ENCODE measurements at regions not wholly inside any gene's neighbourhood (a gene's known extent, or its start where the extent isn't known, plus 50 kb on each side); places are given as distances from the start of the nearest gene placed in this dataset.

DNA sequence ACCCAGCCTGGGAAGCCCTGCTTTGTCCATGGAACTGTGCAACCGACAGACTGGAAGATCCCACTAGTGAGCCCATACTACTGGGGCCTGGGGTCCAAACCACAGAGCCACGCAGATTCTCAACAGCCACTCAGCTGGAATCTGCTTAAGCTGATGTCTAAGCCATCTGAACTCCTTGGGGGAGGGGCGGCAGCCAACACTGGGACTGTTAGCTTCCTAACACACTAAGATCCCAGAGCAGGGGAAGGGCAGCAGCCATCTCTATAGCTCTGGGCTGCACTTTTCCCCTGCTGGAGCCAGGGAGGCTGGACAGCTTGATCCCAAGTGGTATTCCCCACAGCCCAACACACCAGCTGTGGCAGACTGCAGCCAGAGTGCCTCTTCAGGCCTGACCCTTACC is 118.3 kb downstream of the RPRM start:
- Histone ChIP-seq H3K36me3 (no peaks in the 10 kb centered on the region), H3K9me3 (peaks cover 0 to 11% of the 10 kb centered on the region in 2 donors), H3K4me3 (no peak overlapping the region), H3K4me1 (no peaks in the 10 kb centered on the region), H3K27me3 (no peaks in the 10 kb centered on the region), H3K27ac (no peak overlapping the region)
- TF ChIP-seq, protein P1, sequence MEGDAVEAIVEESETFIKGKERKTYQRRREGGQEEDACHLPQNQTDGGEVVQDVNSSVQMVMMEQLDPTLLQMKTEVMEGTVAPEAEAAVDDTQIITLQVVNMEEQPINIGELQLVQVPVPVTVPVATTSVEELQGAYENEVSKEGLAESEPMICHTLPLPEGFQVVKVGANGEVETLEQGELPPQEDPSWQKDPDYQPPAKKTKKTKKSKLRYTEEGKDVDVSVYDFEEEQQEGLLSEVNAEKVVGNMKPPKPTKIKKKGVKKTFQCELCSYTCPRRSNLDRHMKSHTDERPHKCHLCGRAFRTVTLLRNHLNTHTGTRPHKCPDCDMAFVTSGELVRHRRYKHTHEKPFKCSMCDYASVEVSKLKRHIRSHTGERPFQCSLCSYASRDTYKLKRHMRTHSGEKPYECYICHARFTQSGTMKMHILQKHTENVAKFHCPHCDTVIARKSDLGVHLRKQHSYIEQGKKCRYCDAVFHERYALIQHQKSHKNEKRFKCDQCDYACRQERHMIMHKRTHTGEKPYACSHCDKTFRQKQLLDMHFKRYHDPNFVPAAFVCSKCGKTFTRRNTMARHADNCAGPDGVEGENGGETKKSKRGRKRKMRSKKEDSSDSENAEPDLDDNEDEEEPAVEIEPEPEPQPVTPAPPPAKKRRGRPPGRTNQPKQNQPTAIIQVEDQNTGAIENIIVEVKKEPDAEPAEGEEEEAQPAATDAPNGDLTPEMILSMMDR (IDR thresholded peaks at IDR 0.05), result no peak
- no peak for ATAC-seq
- DNase-seq, result no peak
- intact Hi-C loops (cut with DNase I), result no loop called here

DNA sequence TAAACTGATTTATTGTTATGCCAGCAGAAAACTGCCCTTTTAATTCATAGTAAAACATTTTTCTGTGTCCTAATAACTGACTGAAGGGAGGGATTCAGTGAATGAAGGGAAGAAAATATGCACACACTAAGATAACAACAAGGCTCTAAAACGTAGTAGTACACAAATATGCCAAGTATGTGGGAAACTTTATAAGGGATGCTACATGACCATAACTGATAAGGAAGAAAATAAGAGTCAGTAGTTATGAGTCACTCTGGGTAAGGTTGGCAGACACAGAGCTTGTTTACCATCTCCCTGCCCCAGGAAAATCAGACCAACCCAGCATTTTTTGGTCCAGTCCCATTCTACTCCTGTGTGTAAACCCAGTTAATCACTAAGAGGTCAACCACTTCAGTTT is 124.2 kb downstream of the RPRM start:
- intact Hi-C loops (cut with DNase I), result no loop called here
- ATAC-seq, result no peak
- Histone ChIP-seq H3K4me1 (no peaks in the 10 kb centered on the region), H3K36me3 (no peaks in the 10 kb centered on the region), H3K9me3 (peaks cover 0 to 4% of the 10 kb centered on the region in 2 donors), H3K4me3 (no peak overlapping the region), H3K27ac (no peak overlapping the region), H3K27me3 (no peaks in the 10 kb centered on the region)
- TF ChIP-seq, protein P1 (IDR thresholded peaks at IDR 0.05), result no peak
- DNase-seq, result no peak

DNA sequence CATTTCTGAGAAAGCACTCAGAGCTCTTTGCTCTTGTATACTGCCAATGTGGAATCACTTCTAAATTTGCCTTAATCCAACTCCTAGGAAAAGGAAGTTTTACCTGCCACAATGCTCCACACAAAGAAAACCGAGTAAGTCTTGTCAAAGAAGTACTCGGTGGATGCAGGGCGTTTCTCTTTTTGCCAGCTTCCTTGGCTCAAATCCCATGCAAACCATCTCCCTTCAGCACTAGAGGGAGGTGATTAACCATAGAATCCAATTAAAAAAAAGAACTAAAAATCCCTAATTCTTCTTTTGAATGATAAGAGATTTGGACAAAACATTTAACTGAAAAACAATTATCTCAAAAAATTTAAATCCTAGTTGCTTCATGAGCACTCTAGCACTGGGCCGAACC is 129.0 kb downstream of the RPRM start:
- H3K9me3 ChIP-seq, result peaks cover 0 to 4% of the 10 kb centered on the region in 2 donors
- no peaks in the 10 kb centered on the region for H3K36me3 ChIP-seq
- no peak for DNase-seq
- no peaks in the 10 kb centered on the region for H3K27me3 ChIP-seq
- no peaks in the 10 kb centered on the region for H3K4me1 ChIP-seq
- no peak overlapping the region for H3K27ac ChIP-seq
- ATAC-seq, result no peak
- no peak overlapping the region for H3K4me3 ChIP-seq
- TF ChIP-seq, protein P1 (IDR thresholded peaks at IDR 0.05), result no peak
- intact Hi-C loops (cut with DNase I), result no loop called here

DNA sequence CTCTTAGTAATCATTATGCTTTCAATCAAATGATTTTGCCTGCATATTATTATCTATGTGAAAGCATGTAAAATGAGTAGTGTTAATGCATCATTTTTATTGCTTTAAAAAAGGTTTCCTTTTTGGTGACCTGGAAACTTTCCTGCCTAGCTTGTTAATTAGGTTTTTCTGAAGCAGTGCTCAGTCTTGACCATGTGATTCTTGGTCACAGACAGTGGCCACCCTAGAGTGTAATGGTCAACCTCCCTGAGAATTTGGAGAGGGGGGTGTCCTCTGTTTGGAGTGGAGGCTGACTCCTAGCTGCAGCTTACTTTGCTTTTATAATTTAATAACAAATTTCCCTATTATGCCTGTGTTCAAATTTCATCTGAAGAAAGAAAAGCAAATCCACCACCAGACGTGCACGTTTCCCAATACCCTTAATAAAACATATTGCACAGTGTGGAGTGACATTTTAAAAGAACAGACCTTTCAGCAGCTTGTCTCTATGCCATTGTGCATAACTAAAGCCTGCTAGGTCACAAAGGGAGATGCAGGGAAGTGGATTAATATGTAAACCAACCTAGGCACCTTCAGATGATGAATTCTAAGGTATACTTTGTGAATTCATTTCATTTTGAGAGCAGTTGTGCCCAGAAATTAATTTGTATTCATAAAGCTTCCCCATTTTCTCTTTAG is 130.6 kb downstream of the RPRM start:
- DNase-seq, result no peak
- Histone ChIP-seq H3K36me3 (no peaks in the 10 kb centered on the region), H3K4me1 (no peaks in the 10 kb centered on the region), H3K4me3 (no peak overlapping the region), H3K9me3 (peaks cover 0 to 4% of the 10 kb centered on the region in 2 donors), H3K27me3 (no peaks in the 10 kb centered on the region), H3K27ac (no peak overlapping the region)
- no peak for ATAC-seq
- intact Hi-C loops (cut with DNase I), result no loop called here
- TF ChIP-seq, protein P1 (IDR thresholded peaks at IDR 0.05), result no peak

DNA sequence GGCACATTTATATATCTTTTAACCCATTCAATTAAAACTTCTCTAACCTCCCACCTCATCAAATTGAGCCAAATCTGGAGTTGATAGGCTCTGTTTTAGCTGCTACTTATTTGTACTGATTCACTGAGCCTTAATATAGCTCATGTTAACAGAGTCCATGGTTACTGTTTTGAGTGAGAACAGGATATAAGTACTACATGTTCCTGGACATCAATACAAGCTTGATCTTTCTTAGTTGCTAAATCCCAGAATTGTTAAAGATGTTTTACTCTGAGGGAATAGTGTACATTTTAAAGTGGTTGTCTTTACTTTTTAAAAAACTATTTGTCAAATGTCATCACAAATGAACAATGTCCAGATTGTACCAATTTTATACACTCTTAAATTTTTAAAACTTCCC is 157.7 kb downstream of the RPRM start:
- H3K9me3 ChIP-seq, result peaks cover 0 to 4% of the 10 kb centered on the region in 2 donors
- DNase-seq (no peak), ATAC-seq (no peak)
- TF ChIP-seq, protein P1 (IDR thresholded peaks at IDR 0.05), result no peak
- no peaks in the 10 kb centered on the region for H3K36me3 ChIP-seq
- no peaks in the 10 kb centered on the region for H3K4me1 ChIP-seq
- intact Hi-C loops (cut with DNase I), result no loop called here
- no peak overlapping the region for H3K27ac ChIP-seq
- H3K27me3 ChIP-seq, result no peaks in the 10 kb centered on the region
- no peak overlapping the region for H3K4me3 ChIP-seq
